ENCODE measurements at regions not wholly inside any gene's neighbourhood (a gene's known extent, or its start where the extent isn't known, plus 50 kb on each side); places are given as distances from the start of the nearest gene placed in this dataset.

- Histone ChIP-seq H2AFZ (ENCODE audit: low read depth, low read length) (no peak overlapping the region), H3K79me2 (replicated peaks; ENCODE audit: insufficient read depth, low read length) (no peaks in the 10 kb centered on the region), H3K36me3 (ENCODE audit: insufficient read depth, low read length) (no peaks in the 10 kb centered on the region), H3K9ac (ENCODE audit: low read length) (no peak overlapping the region), H3K9me3 (ENCODE audit: low read length) (no peaks in the 10 kb centered on the region), H3K4me2 (ENCODE audit: low read length) (no peak overlapping the region), H3K27ac (ENCODE audit: low read length) (no peak overlapping the region), H3F3A (ENCODE audit: insufficient read depth, low read length, poor library complexity, severe bottlenecking) (no peaks in the 10 kb centered on the region), H3K4me3 (ENCODE audit: low read length) (no peak overlapping the region), H4K20me1 (ENCODE audit: insufficient read depth) (no peaks in the 10 kb centered on the region), H3K9me2 (ENCODE audit: insufficient read depth, low read length) (no peaks in the 10 kb centered on the region), H3K27me3 (ENCODE audit: insufficient read depth, low read depth, low read length) (no peaks in the 10 kb centered on the region)
- TF ChIP-seq RAD21 (conservative IDR thresholded peaks at IDR 0.05) (no peak), TAF1 (IDR thresholded peaks at IDR 0.05; ENCODE audit: low read depth) (no peak), POLR2AphosphoS5 (IDR thresholded peaks at IDR 0.05) (no peak)
Measured at GRCh38 chr2:216808805-216809425, 50.9 kb downstream of the TNP1 start.

- H3K27ac ChIP-seq (ENCODE audit: low read length) = no peak overlapping the region
- H3K9me3 ChIP-seq (ENCODE audit: low read length) = no peaks in the 10 kb centered on the region
- no peak overlapping the region for H3K4me2 ChIP-seq (ENCODE audit: low read length)
- H3K4me3 ChIP-seq (ENCODE audit: low read length) = no peak overlapping the region
- H2AFZ ChIP-seq (ENCODE audit: low read depth, low read length) = no peak overlapping the region
- H4K20me1 ChIP-seq (ENCODE audit: insufficient read depth) = no peaks in the 10 kb centered on the region
- no peak overlapping the region for H3K9ac ChIP-seq (ENCODE audit: low read length)
- no peaks in the 10 kb centered on the region for H3K27me3 ChIP-seq (ENCODE audit: insufficient read depth, low read depth, low read length)
- no peaks in the 10 kb centered on the region for H3F3A ChIP-seq (ENCODE audit: insufficient read depth, low read length, poor library complexity, severe bottlenecking)
- no peaks in the 10 kb centered on the region for H3K36me3 ChIP-seq (ENCODE audit: insufficient read depth, low read length)
- H3K9me2 ChIP-seq (ENCODE audit: insufficient read depth, low read length) = no peaks in the 10 kb centered on the region
- no peak for TF ChIP-seq MXI1 (conservative IDR thresholded peaks at IDR 0.05; ENCODE audit: poor library complexity, severe bottlenecking)
- no peaks in the 10 kb centered on the region for H3K79me2 ChIP-seq (replicated peaks; ENCODE audit: insufficient read depth, low read length)
Measured at GRCh38 chr2:216807857-216808272, 52.0 kb downstream of the TNP1 start.

- no peak overlapping the region for H3K9ac ChIP-seq (ENCODE audit: low read length)
Measured at GRCh38 chr2:216804357-216805350, 55.2 kb downstream of the TNP1 start.

More at GRCh38 chr2:216804357-216805350, 55.2 kb downstream of the TNP1 start:
- Histone ChIP-seq H3K4me3 (ENCODE audit: low read length) (no peak overlapping the region), H3F3A (ENCODE audit: insufficient read depth, low read length, poor library complexity, severe bottlenecking) (no peaks in the 10 kb centered on the region), H3K9me3 (ENCODE audit: low read length) (no peaks in the 10 kb centered on the region), H3K36me3 (ENCODE audit: insufficient read depth, low read length) (no peaks in the 10 kb centered on the region), H3K27me3 (ENCODE audit: insufficient read depth, low read depth, low read length) (no peaks in the 10 kb centered on the region), H2AFZ (ENCODE audit: low read depth, low read length) (no peak overlapping the region), H4K20me1 (ENCODE audit: insufficient read depth) (no peaks in the 10 kb centered on the region), H3K27ac (ENCODE audit: low read length) (no peak overlapping the region), H3K79me2 (replicated peaks; ENCODE audit: insufficient read depth, low read length) (no peaks in the 10 kb centered on the region), H3K4me2 (ENCODE audit: low read length) (no peak overlapping the region), H3K9me2 (ENCODE audit: insufficient read depth, low read length) (no peaks in the 10 kb centered on the region)
- no peak for TF ChIP-seq MXI1 (conservative IDR thresholded peaks at IDR 0.05; ENCODE audit: poor library complexity, severe bottlenecking)
- TF ChIP-seq SMC3 (conservative IDR thresholded peaks at IDR 0.05; ENCODE audit: poor library complexity) = no peak
- TF ChIP-seq POLR2AphosphoS5 (IDR thresholded peaks at IDR 0.05) = no peak
- no peak for TF ChIP-seq EZH2 (IDR thresholded peaks at IDR 0.05; ENCODE audit: borderline replicate concordance, insufficient read depth, low read length, poor library complexity, severe bottlenecking)
- TF ChIP-seq, protein P1, sequence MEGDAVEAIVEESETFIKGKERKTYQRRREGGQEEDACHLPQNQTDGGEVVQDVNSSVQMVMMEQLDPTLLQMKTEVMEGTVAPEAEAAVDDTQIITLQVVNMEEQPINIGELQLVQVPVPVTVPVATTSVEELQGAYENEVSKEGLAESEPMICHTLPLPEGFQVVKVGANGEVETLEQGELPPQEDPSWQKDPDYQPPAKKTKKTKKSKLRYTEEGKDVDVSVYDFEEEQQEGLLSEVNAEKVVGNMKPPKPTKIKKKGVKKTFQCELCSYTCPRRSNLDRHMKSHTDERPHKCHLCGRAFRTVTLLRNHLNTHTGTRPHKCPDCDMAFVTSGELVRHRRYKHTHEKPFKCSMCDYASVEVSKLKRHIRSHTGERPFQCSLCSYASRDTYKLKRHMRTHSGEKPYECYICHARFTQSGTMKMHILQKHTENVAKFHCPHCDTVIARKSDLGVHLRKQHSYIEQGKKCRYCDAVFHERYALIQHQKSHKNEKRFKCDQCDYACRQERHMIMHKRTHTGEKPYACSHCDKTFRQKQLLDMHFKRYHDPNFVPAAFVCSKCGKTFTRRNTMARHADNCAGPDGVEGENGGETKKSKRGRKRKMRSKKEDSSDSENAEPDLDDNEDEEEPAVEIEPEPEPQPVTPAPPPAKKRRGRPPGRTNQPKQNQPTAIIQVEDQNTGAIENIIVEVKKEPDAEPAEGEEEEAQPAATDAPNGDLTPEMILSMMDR (IDR thresholded peaks at IDR 0.05; ENCODE audit: poor library complexity, severe bottlenecking) = no peak
- no peak for TF ChIP-seq EP300 (conservative IDR thresholded peaks at IDR 0.05; ENCODE audit: poor library complexity, severe bottlenecking)
- TF ChIP-seq TAF1 (IDR thresholded peaks at IDR 0.05; ENCODE audit: low read depth) = no peak
- TF ChIP-seq, protein P2, sequence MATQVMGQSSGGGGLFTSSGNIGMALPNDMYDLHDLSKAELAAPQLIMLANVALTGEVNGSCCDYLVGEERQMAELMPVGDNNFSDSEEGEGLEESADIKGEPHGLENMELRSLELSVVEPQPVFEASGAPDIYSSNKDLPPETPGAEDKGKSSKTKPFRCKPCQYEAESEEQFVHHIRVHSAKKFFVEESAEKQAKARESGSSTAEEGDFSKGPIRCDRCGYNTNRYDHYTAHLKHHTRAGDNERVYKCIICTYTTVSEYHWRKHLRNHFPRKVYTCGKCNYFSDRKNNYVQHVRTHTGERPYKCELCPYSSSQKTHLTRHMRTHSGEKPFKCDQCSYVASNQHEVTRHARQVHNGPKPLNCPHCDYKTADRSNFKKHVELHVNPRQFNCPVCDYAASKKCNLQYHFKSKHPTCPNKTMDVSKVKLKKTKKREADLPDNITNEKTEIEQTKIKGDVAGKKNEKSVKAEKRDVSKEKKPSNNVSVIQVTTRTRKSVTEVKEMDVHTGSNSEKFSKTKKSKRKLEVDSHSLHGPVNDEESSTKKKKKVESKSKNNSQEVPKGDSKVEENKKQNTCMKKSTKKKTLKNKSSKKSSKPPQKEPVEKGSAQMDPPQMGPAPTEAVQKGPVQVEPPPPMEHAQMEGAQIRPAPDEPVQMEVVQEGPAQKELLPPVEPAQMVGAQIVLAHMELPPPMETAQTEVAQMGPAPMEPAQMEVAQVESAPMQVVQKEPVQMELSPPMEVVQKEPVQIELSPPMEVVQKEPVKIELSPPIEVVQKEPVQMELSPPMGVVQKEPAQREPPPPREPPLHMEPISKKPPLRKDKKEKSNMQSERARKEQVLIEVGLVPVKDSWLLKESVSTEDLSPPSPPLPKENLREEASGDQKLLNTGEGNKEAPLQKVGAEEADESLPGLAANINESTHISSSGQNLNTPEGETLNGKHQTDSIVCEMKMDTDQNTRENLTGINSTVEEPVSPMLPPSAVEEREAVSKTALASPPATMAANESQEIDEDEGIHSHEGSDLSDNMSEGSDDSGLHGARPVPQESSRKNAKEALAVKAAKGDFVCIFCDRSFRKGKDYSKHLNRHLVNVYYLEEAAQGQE (IDR thresholded peaks at IDR 0.05; ENCODE audit: borderline replicate concordance) = no peak
- TF ChIP-seq RAD21 (conservative IDR thresholded peaks at IDR 0.05) = no peak

Measured in neural cell (in vitro differentiated cells).